IMR-90 (cell line): ENCODE measurements at regions not wholly inside any gene's neighbourhood (a gene's known extent, or its start where the extent isn't known, plus 50 kb on each side); places are given as distances from the start of the nearest gene placed in this dataset.

ENCODE experiments used
- ATAC-seq: fragments of 200-7000 bp; cut with Tn5 transposase; 2 replicates; pipeline ENCODE4 v1.9.1; 2020; ENCODE audit warnings: low read depth, mild to moderate bottlenecking, moderate library complexity
- BruUV-seq: library from RNA; stranded (reverse); fragments of 400-500 nt; replicated peaks from 2 replicates; lab custom pipeline; 2021; lab: Mats Ljungman, UMichigan
- CTCF ChIA-PET: fragments of 300-600 bp; formaldehyde crosslinking; extraction: SDS; loops from one replicate; lab custom pipeline; 2021; ENCODE audit warnings: antibody characterized with exemption; lab: Yijun Ruan, JAX
- POLR2A ChIA-PET: fragments of 300-600 bp; sonication (Branson Sonifier 250); formaldehyde crosslinking; loops from one replicate; lab custom pipeline; 2022; ENCODE audit warnings: antibody characterized with exemption; ENCODE audit not compliant: unreplicated experiment; lab: Charles Lee
- DNase-seq: peaks from one replicate; pipeline ENCODE4 v3.0.0; 2013
- H2AFZ ChIP-seq: replicated peaks from 2 replicates; pipeline ENCODE3; 2013; ENCODE audit warnings: low read length, mild to moderate bottlenecking; ENCODE audit not compliant: poor library complexity
- H2AK5ac ChIP-seq: 2 replicates; pipeline ENCODE4 v1.6.1; 2013; ENCODE audit warnings: low read depth, low read length, inconsistent platforms
- H2AK9ac ChIP-seq: replicated peaks from 2 replicates; pipeline ENCODE3; 2013; ENCODE audit warnings: mild to moderate bottlenecking, low read depth, low read length, moderate library complexity; ENCODE audit not compliant: poor library complexity
- H2BK120ac ChIP-seq: 2 replicates; pipeline ENCODE4 v1.6.1; 2013; ENCODE audit warnings: low read depth, low read length, inconsistent platforms
- H2BK15ac ChIP-seq: 3 replicates; pipeline ENCODE4 v1.6.1; 2013; ENCODE audit warnings: low read depth, low read length, inconsistent platforms
- H2BK20ac ChIP-seq: 2 replicates; pipeline ENCODE4 v1.6.1; 2013; ENCODE audit warnings: low read depth, mild to moderate bottlenecking, inconsistent platforms, low read length, moderate library complexity
- H2BK5ac ChIP-seq: 2 replicates; pipeline ENCODE4 v1.6.1; 2013; ENCODE audit warnings: mild to moderate bottlenecking, low read depth, low read length, inconsistent platforms; ENCODE audit not compliant: poor library complexity, severe bottlenecking
- H3K14ac ChIP-seq: replicated peaks from 2 replicates; pipeline ENCODE4 v1.6.1; 2013; ENCODE audit warnings: low read depth, low read length, inconsistent platforms
- H3K18ac ChIP-seq: 2 replicates; pipeline ENCODE4 v1.6.1; 2013; ENCODE audit warnings: low read depth, low read length, control low read depth
- H3K23ac ChIP-seq: 2 replicates; pipeline ENCODE4 v1.6.1; 2013; ENCODE audit warnings: low read depth, low read length, inconsistent platforms
- H3K27ac ChIP-seq: 2 replicates; pipeline ENCODE4 v1.5.1; 2013; ENCODE audit warnings: mild to moderate bottlenecking, control low read depth, low read length; ENCODE audit not compliant: insufficient read depth
- H3K27me3 ChIP-seq: 2 replicates; pipeline ENCODE4 v1.6.1; 2013; ENCODE audit warnings: low read length; ENCODE audit not compliant: control insufficient read depth, insufficient read depth
- H3K36me3 ChIP-seq: 2 replicates; pipeline ENCODE4 v1.6.1; 2013; ENCODE audit warnings: low read length, mixed read lengths; ENCODE audit not compliant: control insufficient read depth, insufficient read depth
- H3K4ac ChIP-seq: 2 replicates; pipeline ENCODE4 v1.6.1; 2013; ENCODE audit warnings: low read depth, low read length, inconsistent platforms
- H3K4me1 ChIP-seq: 2 replicates; pipeline ENCODE4 v1.6.1; 2013; ENCODE audit warnings: low read length, mixed read lengths; ENCODE audit not compliant: control insufficient read depth, insufficient read depth
- H3K4me2 ChIP-seq: 2 replicates; pipeline ENCODE4 v1.6.1; 2013; ENCODE audit warnings: low read depth, mild to moderate bottlenecking, control low read depth, low read length, moderate library complexity
- H3K4me3 ChIP-seq: 2 replicates; pipeline ENCODE4 v1.5.1; 2013; ENCODE audit warnings: low read depth, mild to moderate bottlenecking, control low read depth, low read length, moderate library complexity; ENCODE audit not compliant: insufficient read depth
- H3K56ac ChIP-seq: 2 replicates; pipeline ENCODE4 v1.6.1; 2013; ENCODE audit warnings: low read length, inconsistent platforms; ENCODE audit not compliant: insufficient read depth; ENCODE audit errors: extremely low read depth
- H3K79me1 ChIP-seq, 2 experiments: 2 replicates each; pipeline ENCODE4 v1.6.1; 2013; ENCODE audit warnings: low read length in 2 of 2, inconsistent platforms in 1 of 2, low read depth in 1 of 2
- H3K9ac ChIP-seq: 2 replicates; pipeline ENCODE4 v1.6.1; 2013; ENCODE audit warnings: low read depth, low read length, control low read depth
- H3K9me1 ChIP-seq: 2 replicates; pipeline ENCODE4 v1.6.1; 2013; ENCODE audit warnings: low read length, inconsistent platforms; ENCODE audit not compliant: insufficient read depth
- H3K9me3 ChIP-seq: 2 replicates; pipeline ENCODE4 v1.6.1; 2013; ENCODE audit warnings: low read length; ENCODE audit not compliant: control insufficient read depth, insufficient read depth
- H4K20me1 ChIP-seq: 2 replicates; pipeline ENCODE4 v1.6.1; 2013; ENCODE audit warnings: low read length, inconsistent platforms; ENCODE audit not compliant: insufficient read depth
- H4K5ac ChIP-seq: 2 replicates; pipeline ENCODE4 v1.6.1; 2013; ENCODE audit warnings: mild to moderate bottlenecking, low read depth, low read length, control low read depth
- H4K8ac ChIP-seq, 2 experiments: 2 replicates each; pipeline ENCODE4 v1.6.1; 2013; ENCODE audit warnings: low read depth in 2 of 2, low read length in 2 of 2, control low read depth in 1 of 2, inconsistent platforms in 1 of 2
- H4K91ac ChIP-seq: 2 replicates; pipeline ENCODE4 v1.6.1; 2013; ENCODE audit warnings: low read depth, low read length, inconsistent platforms; ENCODE audit not compliant: insufficient read depth
- BHLHE40 ChIP-seq: fragments of 150-350 bp; IDR thresholded peaks from 2 replicates; pipeline ENCODE4 v1.6.1; 2016; ENCODE audit warnings: mild to moderate bottlenecking, low read depth, low read length
- CHD1 ChIP-seq: IDR thresholded peaks from 2 replicates; pipeline ENCODE4 v1.6.1; 2012; ENCODE audit warnings: low read depth, low read length, improper control_type of control experiment
- CTCF ChIP-seq: conservative IDR thresholded peaks from 2 replicates; pipeline ENCODE4 v1.5.1; 2012; ENCODE audit warnings: mild to moderate bottlenecking, low read depth, low read length, improper control_type of control experiment
- ELK1 ChIP-seq: fragments of 150-350 bp; IDR thresholded peaks from 2 replicates; pipeline ENCODE4 v1.6.1; 2016; ENCODE audit warnings: low read depth, mild to moderate bottlenecking, low read length, moderate library complexity, borderline replicate concordance
- FOS ChIP-seq: fragments of 150-350 bp; IDR thresholded peaks from 2 replicates; pipeline ENCODE4 v1.6.1; 2016; ENCODE audit warnings: low read depth, low read length
- MAFK ChIP-seq: IDR thresholded peaks from 2 replicates; pipeline ENCODE4 v1.6.1; 2012; ENCODE audit warnings: low read depth, low read length, improper control_type of control experiment
- MAZ ChIP-seq: IDR thresholded peaks from 2 replicates; pipeline ENCODE4 v1.6.1; 2012; ENCODE audit warnings: low read depth, mild to moderate bottlenecking, low read length, improper control_type of control experiment, moderate library complexity, borderline replicate concordance
- MXI1 ChIP-seq: IDR thresholded peaks from 2 replicates; pipeline ENCODE4 v1.6.1; 2012; ENCODE audit warnings: low read depth, mild to moderate bottlenecking, low read length, moderate library complexity, borderline replicate concordance
- NFE2L2 ChIP-seq: fragments of 150-350 bp; IDR thresholded peaks from 2 replicates; pipeline ENCODE4 v1.6.1; 2016; ENCODE audit warnings: low read depth, mild to moderate bottlenecking, low read length
- POLR2A ChIP-seq: IDR thresholded peaks from 2 replicates; pipeline ENCODE4 v1.6.1; 2012; ENCODE audit warnings: mild to moderate bottlenecking, low read depth, low read length
- RAD21 ChIP-seq: IDR thresholded peaks from 2 replicates; pipeline ENCODE4 v1.6.1; 2012; ENCODE audit warnings: low read length, improper control_type of control experiment
- RCOR1 ChIP-seq: IDR thresholded peaks from 2 replicates; pipeline ENCODE4 v1.6.1; 2012; ENCODE audit warnings: mild to moderate bottlenecking, low read length, improper control_type of control experiment; ENCODE audit not compliant: insufficient replicate concordance
- SMC3 ChIP-seq: fragments of 150-350 bp; IDR thresholded peaks from 2 replicates; pipeline ENCODE4 v1.6.1; 2016; ENCODE audit warnings: low read depth, mild to moderate bottlenecking, antibody characterized with exemption, low read length, moderate library complexity
- WGBS, 2 experiments: methylation state at CpG; one replicate each; pipeline versions ENCODE4 v1.1.5 to v1.1.7; 2013; ENCODE audit warnings: missing lambda C conversion rate in 2 of 2; ENCODE audit not compliant: insufficient read length in 1 of 2; ENCODE audit errors: extremely low coverage in 2 of 2; 5-methylcytosine and 5-hydroxymethylcytosine counted together
- dilution Hi-C: fragments of 300-500 bp; cut with HindIII; formaldehyde crosslinking; loops from one replicate; pipeline ENCODE4 v1.14.3; 2018; ENCODE audit warnings: low sequenced_read_pairs; ENCODE audit not compliant: unreplicated experiment
- in situ Hi-C: fragments of 300-500 bp; cut with MboI; formaldehyde crosslinking; loops from 3 replicates; pipeline ENCODE4 v1.14.3; 2019; ENCODE audit warnings: low sequenced_read_pairs, inconsistent platforms, mixed read lengths
- intact Hi-C: fragments of 100-400 bp; cut with micrococcal nuclease; formaldehyde crosslinking; loops from 2 replicates; pipeline ENCODE4 v1.10.0; 2022
- TF ChIP-seq, protein P1 (sequence below): fragments of 150-350 bp; IDR thresholded peaks from 2 replicates; pipeline ENCODE4 v1.6.1; 2017; ENCODE audit warnings: mild to moderate bottlenecking, antibody characterized with exemption, low read length, low read depth

GRCh38 chr4:143097751-143098150, 87.0 kb upstream of the USP38 start:
- ChIA-PET CTCF (no interaction called here), POLR2A (interaction anchor here (0.6 kb wide), 1 partner anchor 37 kb away, joined by 3 read pairs; no protein-coding TSS in a partner anchor)
- DNase-seq (no peak), ATAC-seq (no peak)
- Histone ChIP-seq H3K27ac (no peak overlapping the region), H4K8ac (no peak overlapping the region), H4K91ac (no peak overlapping the region), H4K20me1 (no peaks in the 10 kb centered on the region), H3K9me3 (no peaks in the 10 kb centered on the region), H2AK5ac (no peak overlapping the region), H3K56ac (no peak overlapping the region), H2BK20ac (no peak overlapping the region), H3K4me3 (no peak overlapping the region), H3K18ac (no peak overlapping the region), H2AK9ac (no peak overlapping the region), H2AFZ (no peak overlapping the region), H3K4me1 (no peaks in the 10 kb centered on the region), H4K5ac (no peak overlapping the region), H3K27me3 (no peaks in the 10 kb centered on the region), H3K36me3 (no peaks in the 10 kb centered on the region), H2BK15ac (no peak overlapping the region), H2BK120ac (no peak overlapping the region), H3K9me1 (no peaks in the 10 kb centered on the region), H3K9ac (no peak overlapping the region), H3K23ac (no peak overlapping the region), H2BK5ac (no peak overlapping the region), H3K14ac (no peak overlapping the region), H3K4me2 (no peak overlapping the region), H3K4ac (no peak overlapping the region), H3K79me1 (no peaks in the 10 kb centered on the region)
- dilution Hi-C loops, result no loop called here
- no peak for TF ChIP-seq NFE2L2
- no peak for TF ChIP-seq RCOR1
- TF ChIP-seq MAZ, result no peak
- TF ChIP-seq RAD21, result no peak
- TF ChIP-seq CHD1, result no peak
- no peak for TF ChIP-seq SMC3
- no peak for TF ChIP-seq ELK1
- TF ChIP-seq MXI1, result no peak
- TF ChIP-seq MAFK, result no peak
- no peak for TF ChIP-seq POLR2A
- no peak for TF ChIP-seq CTCF
- no peak for TF ChIP-seq BHLHE40
- TF ChIP-seq, protein P1, sequence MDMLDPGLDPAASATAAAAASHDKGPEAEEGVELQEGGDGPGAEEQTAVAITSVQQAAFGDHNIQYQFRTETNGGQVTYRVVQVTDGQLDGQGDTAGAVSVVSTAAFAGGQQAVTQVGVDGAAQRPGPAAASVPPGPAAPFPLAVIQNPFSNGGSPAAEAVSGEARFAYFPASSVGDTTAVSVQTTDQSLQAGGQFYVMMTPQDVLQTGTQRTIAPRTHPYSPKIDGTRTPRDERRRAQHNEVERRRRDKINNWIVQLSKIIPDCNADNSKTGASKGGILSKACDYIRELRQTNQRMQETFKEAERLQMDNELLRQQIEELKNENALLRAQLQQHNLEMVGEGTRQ, result no peak
- no peak for TF ChIP-seq FOS
- in situ Hi-C loops, result loop anchor here (25.0 kb wide), 1 partner anchor 1935 kb away; no protein-coding TSS in a partner anchor
- intact Hi-C loops, result no loop called here
- BruUV-seq, result no TSS peak
- WGBS, 2 experiments, result 43% methylated on average over 3 of the region's 4 CpGs; no CpG with 5 or more reads in 1 of the 2 experiments
